AG08396 (cell line): ENCODE measurements at regions not wholly inside any gene's neighbourhood (a gene's known extent, or its start where the extent isn't known, plus 50 kb on each side); places are given as distances from the start of the nearest gene placed in this dataset.
A peak's percentile ranks its signal among the peaks of the same experiment; 100 is the strongest.
"Not testable (repeated sequence)": the region's sequence is repeated elsewhere in the genome, so short reads cannot be mapped to it uniquely, and the experiment has no call there.

ENCODE experiments used
- DNase-seq: peaks from one replicate; pipeline ENCODE4 v3.0.0; 2012; ENCODE audit warnings: low spot score, mixed read lengths

DNA sequence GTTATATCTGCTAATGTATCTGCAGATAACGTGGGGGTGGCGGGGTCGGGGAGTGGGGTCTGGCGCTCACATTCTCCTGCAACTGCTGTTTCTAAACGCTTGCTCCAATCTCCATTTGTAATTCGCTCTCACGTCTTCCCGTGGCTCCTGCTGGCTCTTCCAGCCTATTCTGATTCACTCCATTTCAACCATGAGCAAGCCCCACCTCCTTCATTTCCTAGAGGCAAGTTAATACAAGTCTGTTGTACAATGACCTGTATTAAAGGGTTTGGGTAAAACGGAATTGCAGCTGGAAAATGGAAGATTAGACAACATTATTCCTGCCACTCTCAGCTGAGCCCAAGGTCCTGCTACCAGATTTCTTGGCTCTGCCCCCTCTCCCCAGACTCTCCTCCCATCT is 132.3 kb downstream of the CSNK2A3 start:
- DNase-seq, result no peak

DNA sequence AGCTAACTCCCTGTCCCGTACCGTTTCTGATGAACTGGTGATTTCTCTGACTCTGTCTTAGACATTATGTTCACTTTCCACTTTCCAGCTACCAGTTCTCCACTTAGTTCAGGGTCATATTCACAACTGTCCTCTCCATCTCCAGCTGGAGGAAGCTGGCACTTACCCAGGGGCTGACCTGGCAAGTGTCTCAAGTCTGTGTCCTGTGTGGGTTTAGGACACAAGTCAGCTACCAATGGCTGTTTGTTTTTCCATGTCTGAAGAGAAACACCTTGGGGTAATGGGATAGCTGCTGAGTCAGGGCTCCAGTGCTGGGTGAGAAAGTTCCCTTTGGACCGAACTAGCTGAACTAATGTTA is 134.4 kb downstream of the CSNK2A3 start:
- DNase-seq, result no peak

DNA sequence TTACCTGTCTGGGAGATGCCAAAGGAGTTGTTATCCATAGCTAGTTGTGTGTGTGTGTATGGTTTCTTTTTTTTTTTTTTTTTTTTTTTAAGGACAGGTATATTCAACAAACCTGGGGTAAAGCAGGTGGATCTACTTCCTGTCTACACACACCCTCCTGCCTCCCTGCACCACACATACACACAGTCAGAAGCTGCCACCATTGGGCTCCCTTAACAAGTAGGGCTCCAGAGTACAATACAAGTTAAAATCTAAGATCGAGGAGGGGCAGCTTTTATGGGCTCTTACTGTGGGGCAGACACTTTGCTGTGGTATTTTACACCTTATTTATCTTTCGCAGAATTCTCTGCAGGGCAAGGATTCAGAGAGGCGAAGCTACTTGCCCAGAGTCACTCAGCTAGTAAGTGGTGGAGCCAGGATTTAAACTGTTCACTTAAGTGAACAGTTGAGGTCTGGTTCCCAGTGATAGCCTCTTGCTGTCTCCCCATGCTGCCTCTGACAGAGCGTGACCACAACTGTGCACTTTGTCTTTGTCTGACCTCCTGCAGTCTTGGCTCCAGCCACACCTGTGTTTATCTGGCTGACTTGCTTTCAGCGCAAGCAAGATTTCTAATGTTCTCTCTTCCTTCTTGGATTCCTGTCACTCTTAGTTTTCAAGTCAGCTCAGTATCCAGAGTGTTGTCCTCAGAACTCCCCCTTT is 135.0 kb downstream of the CSNK2A3 start:
- no peak for DNase-seq

- DNase-seq, result no peak
Observed at GRCh38 chr11:11217289-11217928, 135.6 kb downstream of the CSNK2A3 start.

GRCh38 chr11:11215944-11216343 is 137.1 kb downstream of the CSNK2A3 start:
- DNase-seq, result no peak

- DNase-seq, result no peak
Observed at GRCh38 chr11:11215058-11215815, 137.8 kb downstream of the CSNK2A3 start.

DNA sequence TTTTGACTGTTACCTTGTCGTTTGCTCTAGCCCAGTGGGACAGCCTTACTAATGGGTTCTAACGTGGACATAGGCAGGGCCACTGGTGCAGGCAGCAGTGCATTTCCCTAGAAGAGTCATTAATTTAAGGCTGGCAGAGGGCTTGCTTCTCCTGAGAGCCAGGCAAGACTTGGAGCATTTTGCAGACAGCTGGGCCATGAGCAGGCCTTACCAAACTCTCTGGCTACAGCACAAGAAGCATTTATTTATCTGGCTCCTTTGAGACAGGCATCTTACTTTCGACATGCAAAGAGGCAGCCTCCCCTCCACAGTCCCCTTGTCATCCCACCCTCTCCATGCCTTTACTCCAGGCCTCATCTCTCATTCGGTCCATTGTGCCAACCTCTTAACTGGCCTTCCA is 139.9 kb downstream of the CSNK2A3 start:
- no peak for DNase-seq

DNA sequence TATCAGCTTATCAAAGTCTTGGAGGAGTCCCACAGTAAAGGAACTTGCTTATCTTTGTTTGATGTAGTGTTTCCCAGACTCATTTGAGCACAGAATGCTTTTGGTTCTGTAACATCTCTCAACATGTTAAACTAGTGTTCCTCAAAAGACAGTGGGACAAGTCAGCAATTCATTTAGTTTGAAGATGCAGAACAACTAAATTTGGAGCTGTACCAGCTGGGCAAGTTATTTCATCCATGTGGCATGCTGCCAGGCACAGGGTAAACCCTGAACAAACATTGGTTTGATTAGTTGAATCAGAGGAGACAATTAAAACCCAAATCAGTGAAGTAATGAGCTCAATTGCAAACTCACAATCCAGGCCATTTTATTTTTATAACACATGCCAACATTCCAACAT is 141.2 kb downstream of the CSNK2A3 start:
- no peak for DNase-seq

GRCh38 chr11:11211186-11211585 is 141.9 kb downstream of the CSNK2A3 start:
- no peak for DNase-seq

- no peak for DNase-seq
Observed at GRCh38 chr11:11210446-11210845, 142.6 kb downstream of the CSNK2A3 start.

- DNase-seq, result no peak
Observed at GRCh38 chr11:11209967-11210366, 143.1 kb downstream of the CSNK2A3 start.

- no peak for DNase-seq
Observed at GRCh38 chr11:11208994-11209393, 144.1 kb downstream of the CSNK2A3 start.

- DNase-seq, result no peak
Observed at GRCh38 chr11:11207428-11207827, 145.6 kb downstream of the CSNK2A3 start.

GRCh38 chr11:11206484-11206883 is 146.6 kb downstream of the CSNK2A3 start:
- DNase-seq, result no peak

DNA sequence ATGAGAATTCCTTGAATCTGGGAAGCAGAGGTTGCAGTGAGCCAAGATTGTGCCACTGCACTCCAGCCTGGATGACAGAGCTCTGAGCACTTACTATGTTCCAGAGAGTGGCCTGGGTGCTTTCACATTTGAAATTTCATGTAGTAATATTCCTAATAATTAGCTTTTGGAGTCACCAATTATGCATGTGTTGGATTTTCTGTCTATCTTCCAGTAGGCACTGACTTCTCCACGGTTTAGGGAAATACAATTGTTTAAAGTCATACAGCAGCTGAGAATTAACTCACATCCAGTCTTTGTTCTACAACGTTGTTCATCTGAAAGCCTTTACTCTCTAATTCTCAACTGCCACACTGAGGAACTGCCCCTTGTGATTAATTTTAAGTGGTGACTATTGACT is 150.2 kb downstream of the CSNK2A3 start:
- DNase-seq, result no peak

GRCh38 chr11:11201302-11201701 is 151.7 kb downstream of the CSNK2A3 start:
- DNase-seq, result not testable (repeated sequence)

- DNase-seq, result no peak
Observed at GRCh38 chr11:11192541-11192940, 160.5 kb downstream of the CSNK2A3 start.

DNA sequence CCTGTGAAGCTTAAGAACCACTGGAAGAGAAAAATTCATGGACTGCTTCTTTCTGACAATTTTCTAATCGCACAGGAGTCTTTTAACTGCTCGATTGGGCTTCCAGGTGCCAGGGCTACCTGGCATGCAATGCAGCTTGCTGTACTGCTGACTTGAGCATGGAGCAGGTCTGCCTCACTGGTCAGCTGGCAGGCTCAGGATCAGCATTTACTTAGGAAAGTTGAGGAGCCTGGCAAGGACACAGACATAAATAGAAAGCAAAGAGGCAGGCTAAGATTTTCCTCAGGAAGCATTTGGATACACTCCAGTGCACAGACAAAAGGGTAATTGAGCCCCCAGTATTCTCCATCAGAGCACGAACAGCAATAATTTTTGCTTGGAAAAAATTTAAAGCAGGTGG is 163.5 kb downstream of the CSNK2A3 start:
- no peak for DNase-seq

DNA sequence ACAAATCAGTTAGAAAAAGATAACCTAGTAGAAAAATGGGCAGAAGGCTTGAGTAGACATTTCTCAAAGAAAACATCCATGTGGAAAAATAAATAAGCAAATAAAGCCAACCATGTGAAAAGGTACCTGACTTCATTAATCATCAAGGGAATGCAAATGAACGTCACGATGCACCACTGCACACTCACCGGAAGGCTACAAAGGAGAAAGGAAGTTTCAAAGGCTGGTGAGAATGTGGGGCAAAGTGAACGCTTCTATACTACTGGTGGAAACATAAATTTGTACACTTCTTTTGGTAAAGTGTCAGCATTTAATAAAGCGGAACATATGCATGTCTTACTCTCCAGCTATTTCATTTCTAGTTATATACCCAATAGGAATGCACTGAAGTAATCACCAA is 166.8 kb downstream of the CSNK2A3 start:
- no peak for DNase-seq

GRCh38 chr11:11182261-11182660 is 170.8 kb downstream of the CSNK2A3 start:
- DNase-seq, result no peak

DNA sequence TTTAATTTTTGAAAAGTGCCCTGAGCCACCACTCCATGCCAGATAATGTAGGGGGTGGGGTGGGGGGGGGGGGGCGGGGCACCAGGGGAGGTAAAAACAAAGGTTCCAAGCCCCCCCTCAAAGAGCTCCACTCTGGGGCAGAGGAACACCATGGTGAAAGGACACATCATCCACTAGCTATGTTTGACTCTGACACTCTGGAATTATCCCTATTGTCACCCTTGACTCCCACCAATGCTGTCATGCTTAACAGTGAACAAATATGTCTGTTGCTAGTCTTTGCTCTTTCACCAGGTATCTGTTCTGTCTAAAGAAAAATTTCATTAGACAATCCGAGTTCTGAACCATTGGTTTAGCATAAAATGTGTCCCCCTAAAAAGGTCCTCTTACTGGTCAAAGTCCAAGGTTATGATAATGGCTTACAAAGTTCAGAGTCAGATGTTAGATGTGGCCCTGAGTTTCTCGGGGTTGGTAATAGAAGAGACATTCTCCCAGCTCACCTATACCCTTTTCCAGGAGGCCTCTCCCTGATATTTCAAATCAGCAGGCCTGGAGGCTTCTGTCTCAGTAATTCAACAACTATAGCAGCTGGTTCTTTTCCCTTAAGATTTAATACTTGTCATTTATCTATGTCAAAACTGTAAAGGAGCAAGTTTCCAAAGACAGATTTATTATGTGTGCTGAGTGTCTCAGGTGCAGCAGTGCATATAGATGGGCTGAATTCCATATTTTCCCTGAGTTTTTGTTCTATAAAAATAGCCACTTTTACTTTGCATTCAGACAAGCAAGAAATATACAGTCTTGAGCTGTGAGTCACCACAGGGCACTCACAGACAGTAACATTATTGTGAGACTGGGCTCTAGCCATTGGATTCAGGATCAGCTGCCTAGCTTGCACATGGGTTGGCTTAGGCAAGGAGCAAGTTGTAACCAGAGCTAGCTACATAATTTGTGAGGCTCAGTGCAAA is 174.1 kb downstream of the CSNK2A3 start:
- peak; percentile 80 for DNase-seq

DNA sequence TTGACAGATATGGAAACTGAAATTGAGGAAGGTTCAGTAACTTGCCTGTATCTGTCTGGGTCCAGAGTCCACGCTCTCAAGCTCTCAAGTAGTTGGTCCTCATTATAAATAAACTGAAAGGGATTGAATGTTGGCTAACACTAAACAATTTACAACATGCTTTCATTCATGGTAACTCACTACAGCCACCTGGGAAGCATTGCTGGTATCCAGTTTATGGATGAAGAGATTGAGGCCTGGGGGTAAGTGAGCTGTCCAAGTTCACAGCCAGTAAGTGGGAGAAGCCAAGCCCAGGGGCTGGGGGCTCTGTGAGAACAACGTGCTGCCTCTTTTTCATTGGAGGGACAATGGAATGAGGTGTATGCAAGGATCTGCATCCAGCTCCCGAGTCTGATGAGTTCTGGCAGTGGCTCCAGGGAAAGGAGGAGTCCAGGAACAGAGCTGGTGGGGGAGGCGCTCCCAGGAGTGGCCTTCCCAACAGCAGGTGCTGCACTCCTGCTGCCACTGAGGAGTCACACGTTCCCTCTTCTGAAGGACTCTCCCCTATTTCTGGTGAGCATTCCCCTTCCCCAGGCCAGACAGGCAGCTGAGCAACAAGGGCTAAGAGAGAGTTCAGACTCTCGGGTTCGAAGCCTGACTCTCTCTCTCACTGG is 175.8 kb downstream of the CSNK2A3 start:
- no peak for DNase-seq
